H9 (cell line): ENCODE measurements at regions not wholly inside any gene's neighbourhood (a gene's known extent, or its start where the extent isn't known, plus 50 kb on each side); places are given as distances from the start of the nearest gene placed in this dataset.

Experiments used
- DNase-seq: peaks from one replicate; pipeline ENCODE4 v3.0.0-alpha.2; 2017
- H2AFZ ChIP-seq: one replicate; pipeline ENCODE4 v1.6.1; 2013; ENCODE audit warnings: mild to moderate bottlenecking, low read length, control low read depth, moderate library complexity
- H2AK5ac ChIP-seq: 2 replicates; pipeline ENCODE4 v1.6.1; 2013; ENCODE audit warnings: low read length, control low read depth, mixed read lengths; ENCODE audit not compliant: insufficient read length
- H2BK120ac ChIP-seq: one replicate; pipeline ENCODE4 v1.6.1; 2013; ENCODE audit warnings: low read depth, mild to moderate bottlenecking, low read length, control low read depth, inconsistent platforms; ENCODE audit not compliant: poor library complexity, severe bottlenecking
- H2BK12ac ChIP-seq: 2 replicates; pipeline ENCODE4 v1.6.1; 2013; ENCODE audit warnings: low read length, control low read depth, mixed read lengths, low read depth; ENCODE audit not compliant: insufficient read length
- H2BK15ac ChIP-seq: 2 replicates; pipeline ENCODE4 v1.6.1; 2013; ENCODE audit warnings: low read depth, low read length, control low read depth
- H2BK20ac ChIP-seq: one replicate; pipeline ENCODE4 v1.6.1; 2013; ENCODE audit warnings: low read depth, mild to moderate bottlenecking, low read length, control low read depth, inconsistent platforms; ENCODE audit not compliant: poor library complexity, severe bottlenecking
- H2BK5ac ChIP-seq: 2 replicates; pipeline ENCODE4 v1.6.1; 2013; ENCODE audit warnings: low read length, control low read depth, mixed read lengths; ENCODE audit not compliant: insufficient read length
- H3K14ac ChIP-seq: 2 replicates; pipeline ENCODE4 v1.6.1; 2013; ENCODE audit warnings: low read length, control low read depth; ENCODE audit not compliant: insufficient read depth
- H3K18ac ChIP-seq: 2 replicates; pipeline ENCODE4 v1.6.1; 2013; ENCODE audit warnings: low read depth, mild to moderate bottlenecking, mixed read lengths, low read length, control low read depth; ENCODE audit not compliant: insufficient read length
- H3K23ac ChIP-seq: 2 replicates; pipeline ENCODE4 v1.6.1; 2013; ENCODE audit warnings: low read length, control low read depth, mixed read lengths, low read depth; ENCODE audit not compliant: insufficient read length
- H3K23me2 ChIP-seq: 2 replicates; pipeline ENCODE4 v1.6.1; 2013; ENCODE audit warnings: low read depth, mild to moderate bottlenecking, mixed read lengths, low read length, control low read depth; ENCODE audit not compliant: insufficient read length, poor library complexity, severe bottlenecking
- H3K27ac ChIP-seq: 2 replicates; pipeline ENCODE4 v1.5.1; 2013; ENCODE audit warnings: low read length, control low read depth, mixed read lengths, low read depth; ENCODE audit not compliant: insufficient read length
- H3K27me3 ChIP-seq: 2 replicates; pipeline ENCODE4 v1.6.1; 2013; ENCODE audit warnings: low read length, control low read depth, inconsistent platforms; ENCODE audit not compliant: insufficient read depth
- H3K4ac ChIP-seq: 2 replicates; pipeline ENCODE4 v1.6.1; 2013; ENCODE audit warnings: low read depth, mild to moderate bottlenecking, control low read depth, inconsistent platforms, low read length, moderate library complexity
- H3K4me1 ChIP-seq: 2 replicates; pipeline ENCODE4 v1.6.1; 2013; ENCODE audit warnings: low read length, control low read depth, inconsistent platforms; ENCODE audit not compliant: insufficient read depth
- H3K4me2 ChIP-seq: 2 replicates; pipeline ENCODE4 v1.6.1; 2013; ENCODE audit warnings: low read length, control low read depth, mixed read lengths; ENCODE audit not compliant: insufficient read length, insufficient read depth
- H3K56ac ChIP-seq: 2 replicates; pipeline ENCODE4 v1.6.1; 2013; ENCODE audit warnings: low read depth, mild to moderate bottlenecking, mixed read lengths, low read length, control low read depth; ENCODE audit not compliant: insufficient read length
- H3K79me1 ChIP-seq: 2 replicates; pipeline ENCODE4 v1.6.1; 2013; ENCODE audit warnings: low read depth, mild to moderate bottlenecking, moderate library complexity, low read length, control low read depth, inconsistent platforms; ENCODE audit not compliant: insufficient read depth, poor library complexity, severe bottlenecking
- H3K79me2 ChIP-seq: 2 replicates; pipeline ENCODE4 v1.6.1; 2013; ENCODE audit warnings: low read length, control low read depth, inconsistent platforms; ENCODE audit not compliant: insufficient read depth
- H3K9ac ChIP-seq: 2 replicates; pipeline ENCODE4 v1.6.1; 2013; ENCODE audit warnings: low read length, control low read depth, mixed read lengths; ENCODE audit not compliant: insufficient read length; ENCODE audit errors: extremely low read depth
- H3K9me3 ChIP-seq: one replicate; pipeline ENCODE4 v1.6.1; 2013; ENCODE audit warnings: low read depth, low read length, inconsistent platforms; ENCODE audit not compliant: control insufficient read depth
- H3T11ph ChIP-seq: one replicate; pipeline ENCODE4 v1.6.1; 2013; ENCODE audit warnings: mild to moderate bottlenecking, low read length, control low read depth, inconsistent platforms
- H4K20me1 ChIP-seq: one replicate; pipeline ENCODE4 v1.6.1; 2013; ENCODE audit not compliant: control insufficient read depth, insufficient read length, insufficient read depth
- H4K5ac ChIP-seq: 2 replicates; pipeline ENCODE4 v1.6.1; 2013; ENCODE audit warnings: low read depth, mild to moderate bottlenecking, mixed read lengths, low read length, control low read depth; ENCODE audit not compliant: insufficient read length
- H4K8ac ChIP-seq: replicated peaks from 2 replicates; pipeline ENCODE4 v1.6.1; 2013; ENCODE audit warnings: low read length, control low read depth, mixed read lengths, low read depth; ENCODE audit not compliant: insufficient read length
- H4K91ac ChIP-seq: 2 replicates; pipeline ENCODE4 v1.6.1; 2013; ENCODE audit warnings: low read depth, mild to moderate bottlenecking, moderate library complexity, mixed read lengths, low read length, control low read depth; ENCODE audit not compliant: insufficient read length
- H3K27ac Mint-ChIP-seq, 3 experiments: 2 replicates in 2 of 3; 3 replicates in 1 of 3; pipeline ENCODE4 v1.8.0; 2020 to 2021; ENCODE audit warnings: mixed read lengths in 3 of 3, mild to moderate bottlenecking in 1 of 3, moderate library complexity in 1 of 3
- H3K27me3 Mint-ChIP-seq: 2 replicates; pipeline ENCODE4 v1.8.0; 2021; ENCODE audit warnings: low read depth, mild to moderate bottlenecking, moderate library complexity, mixed read lengths
- H3K36me3 Mint-ChIP-seq, 3 experiments: 2 replicates in 2 of 3; 3 replicates in 1 of 3; pipeline ENCODE4 v1.8.0; 2020 to 2021; ENCODE audit warnings: low read depth in 3 of 3, mixed read lengths in 3 of 3; ENCODE audit not compliant: insufficient read depth in 1 of 3
- H3K4me1 Mint-ChIP-seq, 2 experiments: 2 replicates each; pipeline ENCODE4 v1.8.0; 2020; ENCODE audit warnings: mixed read lengths in 2 of 2
- H3K4me3 Mint-ChIP-seq, 2 experiments: 2 replicates in 1 of 2; 3 replicates in 1 of 2; pipeline ENCODE4 v1.8.0; 2020 to 2021; ENCODE audit warnings: mild to moderate bottlenecking in 2 of 2, mixed read lengths in 2 of 2, moderate library complexity in 1 of 2
- H3K9me3 Mint-ChIP-seq, 2 experiments: 2 replicates in 1 of 2; 3 replicates in 1 of 2; pipeline ENCODE4 v1.8.0; 2020; ENCODE audit warnings: mild to moderate bottlenecking in 2 of 2, mixed read lengths in 2 of 2, moderate library complexity in 1 of 2
- CTCF ChIP-seq: fragments of 200-600 bp; sonication (generic); conservative IDR thresholded peaks from 3 replicates; pipeline ENCODE4 v1.8.0; 2021; ENCODE audit warnings: antibody characterized with exemption, mild to moderate bottlenecking
- WGBS: extraction: QIAGEN DNeasy Blood & Tissue Kit; methylation state at CpG from one replicate; pipeline ENCODE4 v1.1.7; 2013; ENCODE audit warnings: missing lambda C conversion rate, low lambda C conversion rate, mixed read lengths; ENCODE audit not compliant: insufficient read length; ENCODE audit errors: extremely low coverage; 5-methylcytosine and 5-hydroxymethylcytosine counted together

- Histone ChIP-seq H2AFZ (no peak overlapping the region), H4K5ac (no peak overlapping the region), H2BK120ac (no peak overlapping the region), H2BK12ac (no peak overlapping the region), H2BK5ac (no peak overlapping the region), H3K23ac (no peak overlapping the region), H3K9me3 (no peaks in the 10 kb centered on the region), H3K4me2 (no peak overlapping the region), H3K56ac (no peak overlapping the region), H2BK20ac (no peak overlapping the region), H3K18ac (no peak overlapping the region), H3T11ph (no peak overlapping the region), H3K27me3 (no peaks in the 10 kb centered on the region), H3K4me1 (no peaks in the 10 kb centered on the region), H2AK5ac (no peak overlapping the region), H2BK15ac (no peak overlapping the region), H4K8ac (no peak overlapping the region), H3K23me2 (no peaks in the 10 kb centered on the region), H3K9ac (no peak overlapping the region), H3K79me2 (no peaks in the 10 kb centered on the region), H3K27ac (no peak overlapping the region), H3K79me1 (no peaks in the 10 kb centered on the region), H4K20me1 (no peaks in the 10 kb centered on the region), H4K91ac (no peak overlapping the region), H3K4ac (no peak overlapping the region), H3K14ac (no peak overlapping the region)
- TF ChIP-seq CTCF = no peak
- Mint-ChIP-seq H3K27me3 (no peaks in the 10 kb centered on the region), H3K4me3 (no peak overlapping the region), H3K9me3 (peaks cover 8 to 10% of the 10 kb centered on the region in 2 experiments; a peak in 4 of 5 replicates), H3K27ac (no peak overlapping the region), H3K36me3 (0 out of 7 replicates have a peak, but pooled peaks cover 0 to 2% (median 0%) of the 10 kb centered on the region in 3 experiments), H3K4me1 (no peaks in the 10 kb centered on the region)
- no peak for DNase-seq
- no CpG with 5 or more reads among the region's 9 CpGs for WGBS
These were observed 131.1 kb downstream of the AXIN2 start for GRCh38 chr17:65430209-65430833.
